ENCODE measurements at regions not wholly inside any gene's neighbourhood (a gene's known extent, or its start where the extent isn't known, plus 50 kb on each side); places are given as distances from the start of the nearest gene placed in this dataset.

DNA sequence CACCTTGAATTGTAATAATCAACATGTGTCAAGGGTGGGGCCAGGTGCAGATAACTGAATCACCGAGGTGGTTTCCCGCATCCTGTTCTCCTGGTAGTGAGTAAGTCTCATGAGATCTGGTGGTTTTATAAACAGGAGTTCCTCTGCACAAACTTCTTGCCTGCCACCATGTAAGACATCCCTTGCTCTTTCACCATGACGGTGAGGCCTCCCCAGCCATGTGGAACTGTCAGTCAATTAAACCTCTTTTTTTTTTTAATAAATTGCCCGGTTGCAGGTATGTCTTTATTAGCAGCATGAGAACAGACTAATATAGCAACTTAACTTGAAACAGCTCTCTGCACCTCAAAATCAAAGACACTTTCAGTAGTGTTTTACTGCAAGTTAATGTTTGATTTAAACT lies 121.6 kb downstream of the OGFRL1 start:
- Histone ChIP-seq H3K9ac (ENCODE audit: low read depth in 2 of 2, low read length in 2 of 2) (no peak overlapping the region), H3K4me3 (no peak overlapping the region), H3K27ac (no peak overlapping the region), H3K9me3 (no peaks in the 10 kb centered on the region), H3K36me3 (no peaks in the 10 kb centered on the region), H3K27me3 (no peaks in the 10 kb centered on the region), H3K4me1 (no peaks in the 10 kb centered on the region)
- intact Hi-C loops (cut with DNase I) = no loop called here
- no peak for DNase-seq
- TF ChIP-seq, protein P1, sequence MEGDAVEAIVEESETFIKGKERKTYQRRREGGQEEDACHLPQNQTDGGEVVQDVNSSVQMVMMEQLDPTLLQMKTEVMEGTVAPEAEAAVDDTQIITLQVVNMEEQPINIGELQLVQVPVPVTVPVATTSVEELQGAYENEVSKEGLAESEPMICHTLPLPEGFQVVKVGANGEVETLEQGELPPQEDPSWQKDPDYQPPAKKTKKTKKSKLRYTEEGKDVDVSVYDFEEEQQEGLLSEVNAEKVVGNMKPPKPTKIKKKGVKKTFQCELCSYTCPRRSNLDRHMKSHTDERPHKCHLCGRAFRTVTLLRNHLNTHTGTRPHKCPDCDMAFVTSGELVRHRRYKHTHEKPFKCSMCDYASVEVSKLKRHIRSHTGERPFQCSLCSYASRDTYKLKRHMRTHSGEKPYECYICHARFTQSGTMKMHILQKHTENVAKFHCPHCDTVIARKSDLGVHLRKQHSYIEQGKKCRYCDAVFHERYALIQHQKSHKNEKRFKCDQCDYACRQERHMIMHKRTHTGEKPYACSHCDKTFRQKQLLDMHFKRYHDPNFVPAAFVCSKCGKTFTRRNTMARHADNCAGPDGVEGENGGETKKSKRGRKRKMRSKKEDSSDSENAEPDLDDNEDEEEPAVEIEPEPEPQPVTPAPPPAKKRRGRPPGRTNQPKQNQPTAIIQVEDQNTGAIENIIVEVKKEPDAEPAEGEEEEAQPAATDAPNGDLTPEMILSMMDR (IDR thresholded peaks at IDR 0.05) = no peak

DNA sequence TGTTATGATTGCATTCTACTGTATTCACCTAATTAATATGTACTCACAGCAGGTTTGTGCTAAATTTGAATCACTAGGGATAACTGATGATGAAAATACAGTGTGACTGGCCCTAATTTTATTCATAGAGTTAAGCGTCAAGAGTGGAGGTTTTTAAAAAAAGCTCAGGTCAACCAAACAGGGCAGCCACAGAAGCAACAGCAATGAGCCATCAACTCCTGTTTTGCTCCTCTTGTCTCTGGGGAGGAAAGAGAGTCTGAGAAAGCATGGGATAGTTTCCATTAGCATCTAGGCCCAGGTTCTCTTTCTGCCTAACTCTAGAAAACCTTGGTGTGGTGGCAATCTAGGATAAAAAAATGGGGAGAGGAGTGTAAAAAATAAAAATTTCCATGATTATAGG lies 122.1 kb downstream of the OGFRL1 start:
- no peak overlapping the region for H3K9ac ChIP-seq (ENCODE audit: low read depth in 2 of 2, low read length in 2 of 2)
- H3K4me1 ChIP-seq = no peaks in the 10 kb centered on the region
- TF ChIP-seq, protein P1 (IDR thresholded peaks at IDR 0.05) = no peak
- H3K36me3 ChIP-seq = no peaks in the 10 kb centered on the region
- no peak overlapping the region for H3K4me3 ChIP-seq
- H3K27me3 ChIP-seq = no peaks in the 10 kb centered on the region
- intact Hi-C loops (cut with DNase I) = no loop called here
- H3K27ac ChIP-seq = no peak overlapping the region
- no peaks in the 10 kb centered on the region for H3K9me3 ChIP-seq
- no peak for DNase-seq

DNA sequence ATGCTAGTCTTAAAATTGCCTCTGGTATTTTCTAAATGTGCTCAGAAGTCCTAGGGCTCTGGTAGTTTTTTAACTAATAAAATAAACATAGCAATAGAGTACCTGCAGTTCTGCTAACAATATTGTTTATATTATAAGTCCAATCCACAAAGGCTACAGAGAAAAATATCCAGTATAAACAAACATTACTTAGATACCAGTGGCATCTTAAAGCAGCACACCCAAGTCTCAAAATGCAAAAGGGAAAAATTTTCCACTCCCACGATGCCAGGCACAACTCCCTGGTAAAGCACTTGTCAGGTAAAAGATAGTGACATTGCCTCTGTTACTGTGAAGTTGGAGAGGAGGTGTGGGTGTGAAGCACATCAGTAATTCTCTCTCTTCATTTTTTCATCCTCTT lies 123.3 kb downstream of the OGFRL1 start:
- Histone ChIP-seq H3K27me3 (no peaks in the 10 kb centered on the region), H3K36me3 (no peaks in the 10 kb centered on the region), H3K27ac (no peak overlapping the region), H3K4me1 (no peaks in the 10 kb centered on the region), H3K9ac (ENCODE audit: low read depth in 2 of 2, low read length in 2 of 2) (no peak overlapping the region), H3K4me3 (no peak overlapping the region), H3K9me3 (no peaks in the 10 kb centered on the region)
- intact Hi-C loops (cut with DNase I) = no loop called here
- no peak for DNase-seq
- TF ChIP-seq, protein P1 (IDR thresholded peaks at IDR 0.05) = no peak

DNA sequence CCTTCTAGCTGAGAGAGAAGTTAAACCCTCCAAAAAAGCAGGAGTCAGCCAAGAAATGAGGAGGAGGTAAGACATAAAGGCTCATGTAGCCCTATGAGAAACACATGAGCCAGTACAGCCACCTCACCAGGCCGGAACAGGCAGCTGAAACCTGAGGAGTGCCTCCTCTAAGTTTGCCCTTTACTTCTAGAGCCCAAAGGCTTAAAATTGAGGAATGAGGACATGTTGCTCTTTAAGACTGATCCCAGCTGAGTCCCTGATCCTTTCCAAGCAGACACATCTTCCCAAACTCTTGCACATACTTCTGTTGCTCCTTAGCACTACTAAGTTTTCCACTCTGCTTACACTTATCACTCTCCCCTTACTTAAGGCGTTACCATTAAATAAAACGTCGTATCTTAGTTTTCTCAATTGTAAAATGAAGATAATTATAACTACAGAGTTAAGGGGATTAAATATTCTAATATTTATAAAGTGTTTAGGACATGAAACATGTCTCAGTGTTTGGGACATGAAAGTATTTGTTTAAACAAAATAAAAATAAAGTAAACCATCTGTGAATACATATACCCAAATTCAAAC lies 124.0 kb downstream of the OGFRL1 start:
- Histone ChIP-seq H3K9ac (ENCODE audit: low read depth in 2 of 2, low read length in 2 of 2) (no peak overlapping the region), H3K4me3 (no peak overlapping the region)
- intact Hi-C loops (cut with DNase I) = no loop called here

DNA sequence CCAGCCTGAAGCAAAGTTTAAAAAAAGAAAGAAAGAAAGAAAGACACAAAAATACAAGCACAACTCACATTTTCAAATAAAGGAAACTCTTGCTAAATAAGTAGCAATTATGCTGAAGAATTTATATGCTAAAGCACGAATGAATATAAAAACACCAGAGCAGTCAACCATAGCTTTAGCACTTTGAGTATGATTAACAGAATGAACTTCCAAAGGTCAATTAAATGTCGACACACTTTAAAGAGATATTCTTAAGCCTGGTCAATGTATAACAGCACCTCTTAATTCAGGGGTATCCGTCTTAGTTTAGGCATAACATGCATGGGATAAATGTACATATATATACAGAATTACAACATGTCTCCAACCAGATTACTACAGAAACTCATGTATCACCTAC lies 125.9 kb downstream of the OGFRL1 start:
- TF ChIP-seq, protein P1 (IDR thresholded peaks at IDR 0.05) = no peak
- no peak overlapping the region for H3K27ac ChIP-seq
- no peak overlapping the region for H3K4me3 ChIP-seq
- intact Hi-C loops (cut with DNase I) = no loop called here
- no peaks in the 10 kb centered on the region for H3K9me3 ChIP-seq
- peaks cover 14% of the 10 kb centered on the region for H3K27me3 ChIP-seq
- DNase-seq = no peak
- H3K9ac ChIP-seq (ENCODE audit: low read depth in 2 of 2, low read length in 2 of 2) = no peak overlapping the region
- H3K36me3 ChIP-seq = no peaks in the 10 kb centered on the region
- H3K4me1 ChIP-seq = no peaks in the 10 kb centered on the region

More for the DNA sequence above, 124.0 kb downstream of the OGFRL1 start:
- H3K4me1 ChIP-seq = no peaks in the 10 kb centered on the region
- H3K27ac ChIP-seq = no peak overlapping the region
- TF ChIP-seq, protein P1 (IDR thresholded peaks at IDR 0.05) = no peak
- H3K27me3 ChIP-seq = no peaks in the 10 kb centered on the region
- no peaks in the 10 kb centered on the region for H3K9me3 ChIP-seq
- H3K36me3 ChIP-seq = no peaks in the 10 kb centered on the region
- DNase-seq = no peak
